Upper lobe of left lung (tissue), 6 donors: ENCODE measurements at regions not wholly inside any gene's neighbourhood (a gene's known extent, or its start where the extent isn't known, plus 50 kb on each side); places are given as distances from the start of the nearest gene placed in this dataset.

Experiments
- ATAC-seq, 2 donors: fragments of 200-7000 bp; cut with Tn5 transposase; one replicate each; pipeline ENCODE4 v1.9.1; 2022; ENCODE audit warnings: mild to moderate bottlenecking in 2 of 2, moderate library complexity in 2 of 2; ENCODE audit not compliant: low FRiP score in 2 of 2
- DNase-seq, 2 donors: peaks; one replicate each; pipeline ENCODE4 v3.0.0-alpha.2; 2019 to 2020
- H3K27ac ChIP-seq, 4 donors: fragments of 200-600 bp; sonication (generic); one replicate each; pipeline ENCODE4 v1.5.1; 2016 to 2019
- H3K27me3 ChIP-seq, 4 donors: fragments of 200-600 bp; sonication (generic); one replicate each; pipeline ENCODE4 v1.5.1; 2017 to 2019
- H3K36me3 ChIP-seq, 4 donors: fragments of 200-600 bp; sonication (generic); one replicate each; pipeline ENCODE4 v1.5.1; 2016 to 2019
- H3K4me1 ChIP-seq, 4 donors: fragments of 200-600 bp; sonication (generic); one replicate each; pipeline ENCODE4 v1.5.1; 2018 to 2019
- H3K4me3 ChIP-seq, 4 donors: fragments of 200-600 bp; sonication (generic); one replicate each; pipeline ENCODE4 v1.5.1; 2017 to 2019; ENCODE audit warnings: mild to moderate bottlenecking in 2 of 4, moderate library complexity in 1 of 4
- H3K9me3 ChIP-seq, 4 donors: fragments of 200-600 bp; sonication (generic); one replicate each; pipeline ENCODE4 v1.5.1; 2018 to 2019
- CTCF ChIP-seq, 6 experiments: fragments of 450-650 bp in 4 of 6; fragments of 200-600 bp in 2 of 6; sonication (generic) in 2 of 6; IDR thresholded peaks; one replicate each; pipeline ENCODE4 v1.5.1; 2016 to 2019; ENCODE audit warnings: antibody characterized with exemption in 6 of 6
- EP300 ChIP-seq, 4 donors: sonication (generic); formaldehyde crosslinking; IDR thresholded peaks; one replicate each; pipeline ENCODE4 v1.5.1; 2017; ENCODE audit warnings: antibody characterized with exemption in 4 of 4, control low read depth in 2 of 4
- POLR2A ChIP-seq, 4 donors: fragments of 450-650 bp; IDR thresholded peaks; one replicate each; pipeline ENCODE4 v1.5.1; 2016 to 2017; ENCODE audit warnings: antibody characterized with exemption in 4 of 4, mild to moderate bottlenecking in 2 of 4
- POLR2AphosphoS5 ChIP-seq, 2 donors: sonication (generic); formaldehyde crosslinking; IDR thresholded peaks; one replicate each; pipeline ENCODE4 v1.5.1; 2017; ENCODE audit warnings: antibody characterized with exemption in 2 of 2
- WGBS, 2 donors: methylation state at CpG; one replicate each; pipeline ENCODE4 v1.1.5; 2017 to 2018; 5-methylcytosine and 5-hydroxymethylcytosine counted together
- donor health status: DM: no; HTN: no; CAD: no; lungs with moderate emphysema.
- donor health status: DM: no; HTN: yes; CAD: no; lungs with severe emphysema.

DNA sequence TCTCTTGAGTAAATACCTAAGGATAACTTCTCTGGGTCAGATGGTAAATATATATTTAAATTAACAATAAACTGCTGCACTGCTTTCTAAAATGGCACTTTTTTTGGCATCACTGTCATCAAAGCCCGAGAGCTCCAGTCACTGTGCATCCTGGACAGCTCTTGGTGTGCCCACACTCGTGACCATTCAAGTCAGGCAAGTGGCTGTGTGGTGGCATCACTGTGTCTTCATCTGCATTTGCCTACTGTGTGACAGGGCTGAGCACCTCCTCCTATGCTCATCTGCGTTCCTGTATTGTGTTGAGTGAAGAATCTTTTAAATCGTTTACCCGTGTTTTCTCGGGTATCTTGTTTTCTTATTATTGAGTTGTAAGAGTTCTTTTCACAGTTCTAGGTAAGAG lies 568.1 kb upstream of the SALL3 start:
- 90 to 91% methylated on average over 6 of the region's 6 CpGs for WGBS, 2 donors
- ATAC-seq, result no peak
- H3K4me1 ChIP-seq, result peaks cover 0 to 11% (median 3%) of the 10 kb centered on the region in 4 donors
- H3K27ac ChIP-seq, result no peak overlapping the region
- no peaks in the 10 kb centered on the region for H3K36me3 ChIP-seq
- no peaks in the 10 kb centered on the region for H3K9me3 ChIP-seq
- no peaks in the 10 kb centered on the region for H3K27me3 ChIP-seq
- DNase-seq, result no peak
- TF ChIP-seq POLR2AphosphoS5 (IDR thresholded peaks at IDR 0.05) (no peak), CTCF (IDR thresholded peaks at IDR 0.05) (no peak), EP300 (IDR thresholded peaks at IDR 0.05) (no peak), POLR2A (IDR thresholded peaks at IDR 0.05) (no peak)
- no peak overlapping the region for H3K4me3 ChIP-seq

- no peaks in the 10 kb centered on the region for H3K36me3 ChIP-seq
- TF ChIP-seq POLR2AphosphoS5 (IDR thresholded peaks at IDR 0.05) (no peak), CTCF (IDR thresholded peaks at IDR 0.05) (no peak), POLR2A (IDR thresholded peaks at IDR 0.05) (no peak), EP300 (IDR thresholded peaks at IDR 0.05) (no peak)
- H3K27me3 ChIP-seq, result no peaks in the 10 kb centered on the region
- ATAC-seq (no peak), DNase-seq (no peak)
- no peaks in the 10 kb centered on the region for H3K4me1 ChIP-seq
- H3K27ac ChIP-seq, result no peak overlapping the region
- H3K4me3 ChIP-seq, result no peak overlapping the region
- no peaks in the 10 kb centered on the region for H3K9me3 ChIP-seq
- WGBS, 2 donors, result 80 to 94% methylated on average over 1 to 2 of the region's 2 CpGs
These were observed 565.3 kb upstream of the SALL3 start for GRCh38 chr18:78414302-78414701.

DNA sequence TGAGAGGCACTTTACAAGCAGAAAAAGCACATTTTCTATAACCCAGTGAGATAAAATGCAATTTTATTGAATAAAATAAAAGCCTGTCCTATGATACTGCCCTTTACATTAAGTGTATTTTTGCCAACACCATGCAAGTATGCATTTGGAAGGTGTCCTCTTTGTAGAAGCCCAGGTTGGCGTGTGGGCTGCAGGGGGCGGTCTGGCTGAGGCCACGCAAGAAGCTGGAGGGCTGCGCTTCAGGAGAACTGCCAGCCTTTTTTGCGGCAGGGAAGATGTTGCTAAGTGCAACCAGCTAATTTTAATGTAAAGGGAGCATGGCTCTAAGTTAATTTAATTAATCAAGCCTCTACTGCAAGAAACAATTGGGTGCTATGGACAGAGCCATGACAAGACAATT lies 562.8 kb upstream of the SALL3 start:
- Histone ChIP-seq H3K4me3 (no peak overlapping the region), H3K36me3 (no peaks in the 10 kb centered on the region), H3K27me3 (no peaks in the 10 kb centered on the region), H3K27ac (no peak overlapping the region), H3K9me3 (no peaks in the 10 kb centered on the region), H3K4me1 (no peaks in the 10 kb centered on the region)
- TF ChIP-seq EP300 (IDR thresholded peaks at IDR 0.05) (no peak), POLR2A (IDR thresholded peaks at IDR 0.05) (no peak), POLR2AphosphoS5 (IDR thresholded peaks at IDR 0.05) (no peak), CTCF (IDR thresholded peaks at IDR 0.05) (no peak)
- DNase-seq, result no peak
- 90 to 94% methylated on average over 5 of the region's 5 CpGs for WGBS, 2 donors
- ATAC-seq, result no peak

GRCh38 chr18:78418379-78418778 lies 561.2 kb upstream of the SALL3 start:
- H3K4me1 ChIP-seq, result no peaks in the 10 kb centered on the region
- TF ChIP-seq POLR2AphosphoS5 (IDR thresholded peaks at IDR 0.05) (no peak), POLR2A (IDR thresholded peaks at IDR 0.05) (no peak), CTCF (IDR thresholded peaks at IDR 0.05) (no peak), EP300 (IDR thresholded peaks at IDR 0.05) (no peak)
- no peak overlapping the region for H3K27ac ChIP-seq
- H3K27me3 ChIP-seq, result no peaks in the 10 kb centered on the region
- 79 to 88% methylated on average over 6 to 7 of the region's 7 CpGs for WGBS, 2 donors
- no peaks in the 10 kb centered on the region for H3K9me3 ChIP-seq
- H3K4me3 ChIP-seq, result no peak overlapping the region
- no peak for DNase-seq
- H3K36me3 ChIP-seq, result no peaks in the 10 kb centered on the region
- ATAC-seq, result no peak

- 79 to 81% methylated on average over 7 of the region's 7 CpGs for WGBS, 2 donors
These were observed 560.4 kb upstream of the SALL3 start for GRCh38 chr18:78419171-78419570.

More at GRCh38 chr18:78419171-78419570, 560.4 kb upstream of the SALL3 start:
- no peaks in the 10 kb centered on the region for H3K27me3 ChIP-seq
- no peaks in the 10 kb centered on the region for H3K4me1 ChIP-seq
- H3K4me3 ChIP-seq, result no peak overlapping the region
- no peak overlapping the region for H3K27ac ChIP-seq
- no peak for TF ChIP-seq EP300 (IDR thresholded peaks at IDR 0.05)
- no peak for TF ChIP-seq CTCF (IDR thresholded peaks at IDR 0.05)
- TF ChIP-seq POLR2A (IDR thresholded peaks at IDR 0.05), result no peak
- TF ChIP-seq POLR2AphosphoS5 (IDR thresholded peaks at IDR 0.05), result no peak
- H3K9me3 ChIP-seq, result no peaks in the 10 kb centered on the region
- DNase-seq (no peak), ATAC-seq (no peak)
- no peaks in the 10 kb centered on the region for H3K36me3 ChIP-seq
